ENCODE measurements at regions not wholly inside any gene's neighbourhood (a gene's known extent, or its start where the extent isn't known, plus 50 kb on each side); places are given as distances from the start of the nearest gene placed in this dataset.

DNA sequence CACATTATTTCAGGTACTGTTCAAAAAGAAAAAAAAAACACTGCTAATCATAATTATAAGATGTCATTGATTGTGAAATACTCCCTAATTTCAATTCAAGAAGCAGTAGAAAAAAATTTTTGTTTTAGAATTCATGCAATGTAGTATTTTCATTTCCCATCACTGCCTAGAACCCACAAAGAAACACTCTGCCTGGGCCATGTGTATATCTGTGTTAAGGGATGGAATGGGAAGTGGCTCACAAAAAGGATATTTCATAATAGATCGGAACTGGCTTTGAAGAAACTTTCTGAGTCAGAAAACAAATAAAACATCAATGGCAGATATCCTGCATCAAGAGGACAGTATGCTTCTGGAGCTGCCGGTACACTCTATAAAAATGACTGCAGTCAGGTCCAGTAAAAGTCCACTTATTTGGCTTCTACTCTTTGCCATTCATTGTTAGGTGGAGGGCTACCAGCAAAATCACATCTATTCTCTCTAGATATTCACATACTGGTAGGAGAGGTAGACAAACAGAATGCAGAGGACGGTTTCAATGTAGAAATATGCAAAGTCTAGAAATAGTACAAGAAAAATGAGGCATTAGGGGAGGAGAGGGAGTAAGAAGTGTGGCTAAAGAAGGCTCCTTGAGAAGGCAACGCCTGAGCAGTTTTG, 135.0 kb upstream of the TNFAIP3 start:
- DNase-seq (ENCODE audit: low spot score) (no peak), FAIRE-seq (no peak)

- FAIRE-seq: no peak
Observed at GRCh38 chr6:137733372-137733771, 133.7 kb upstream of the TNFAIP3 start.

DNA sequence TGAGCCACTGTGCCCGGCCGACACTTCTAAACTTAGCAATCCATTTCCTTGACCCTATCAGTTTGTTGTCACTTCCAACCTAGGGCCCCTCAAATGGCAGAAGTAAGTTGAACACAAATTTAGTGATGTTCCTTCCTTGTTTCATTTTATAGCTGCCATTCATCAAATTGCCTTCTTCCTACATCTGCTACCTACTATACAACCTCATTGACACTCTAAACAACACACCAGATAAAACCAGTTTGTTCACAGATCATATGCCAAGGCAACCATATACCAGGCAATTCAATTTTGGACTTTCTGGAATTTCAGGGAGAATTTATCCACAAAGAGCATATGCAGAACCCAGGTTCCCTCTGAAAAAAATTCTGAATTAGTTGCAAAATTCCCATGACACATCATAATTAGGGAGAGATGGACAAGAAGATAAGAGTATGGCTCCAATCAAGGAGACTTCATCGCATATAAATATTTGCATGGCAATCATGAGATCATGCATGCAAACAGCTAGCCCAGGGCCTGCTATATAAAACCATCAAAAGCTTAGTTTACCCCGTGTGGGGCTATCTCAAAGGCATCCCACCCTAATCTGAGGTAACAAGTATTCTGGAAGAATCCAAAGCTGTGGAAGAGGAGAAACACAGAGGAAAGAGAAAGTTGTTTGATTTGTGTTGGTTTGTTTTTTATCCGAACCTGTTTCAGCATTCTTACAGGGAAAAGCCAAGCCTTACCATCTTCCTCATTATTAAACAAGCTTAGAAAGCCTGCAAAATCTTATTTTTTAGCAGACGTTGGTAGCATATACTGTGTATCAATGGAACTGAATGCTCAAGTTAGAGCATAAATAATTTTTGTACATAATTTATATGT, 132.8 kb upstream of the TNFAIP3 start:
- no peak for DNase-seq (ENCODE audit: low spot score)

More at GRCh38 chr6:137733372-137733771, 133.7 kb upstream of the TNFAIP3 start:
- DNase-seq (ENCODE audit: low spot score): no peak

DNA sequence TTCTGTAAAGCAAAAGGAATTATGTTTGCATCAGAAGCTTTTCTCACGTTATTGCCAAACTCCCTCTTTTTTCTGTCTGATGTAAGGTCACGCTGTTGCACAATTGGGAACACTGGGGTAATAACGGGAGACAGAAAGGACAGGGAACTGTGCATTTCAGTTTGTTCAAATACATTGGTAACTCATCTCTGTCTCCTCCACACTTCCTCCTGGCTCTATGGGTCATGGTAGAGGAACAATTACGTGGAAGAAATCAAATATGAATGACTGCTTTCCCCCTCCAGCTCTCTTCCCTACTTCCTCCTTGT, 132.2 kb upstream of the TNFAIP3 start:
- DNase-seq (ENCODE audit: low spot score): no peak
- FAIRE-seq: no peak

More for the DNA sequence above, 132.8 kb upstream of the TNFAIP3 start:
- no peak for FAIRE-seq

DNA sequence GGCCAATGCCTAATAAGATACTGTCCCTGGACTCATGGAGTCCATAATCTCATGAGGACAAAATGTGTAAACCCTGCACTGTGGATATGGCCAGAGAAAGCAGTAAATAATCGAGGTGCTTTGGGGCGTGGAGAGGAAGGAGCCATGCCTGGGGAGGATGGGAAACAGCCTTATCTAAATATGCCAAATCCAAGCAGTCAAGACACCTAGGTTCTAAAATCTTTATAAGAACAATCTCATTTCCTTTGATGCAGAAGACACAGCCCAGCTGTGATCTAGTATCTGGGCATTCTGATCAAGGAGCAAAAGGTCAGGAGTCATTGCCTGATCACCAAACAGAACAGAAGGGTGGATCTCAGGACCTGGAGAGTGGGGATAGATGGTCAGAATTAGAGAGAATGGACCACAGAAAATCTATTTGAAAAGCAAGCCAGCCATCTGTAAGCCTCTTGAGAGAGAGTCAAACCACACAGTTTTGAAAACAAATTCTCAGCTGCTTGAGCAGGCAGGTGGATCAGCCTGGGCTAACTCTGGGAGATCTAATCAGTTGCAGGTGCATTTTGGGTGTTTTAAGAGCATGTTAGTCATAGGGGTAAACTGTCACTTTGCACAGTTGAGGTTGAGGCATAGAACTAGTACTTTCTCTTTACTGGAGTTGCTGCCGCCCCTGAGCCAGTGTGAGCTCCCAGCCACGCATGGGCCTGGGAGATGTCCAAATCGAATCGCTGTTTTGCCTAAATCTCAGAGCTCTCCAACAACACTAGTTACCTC, 130.8 kb upstream of the TNFAIP3 start:
- FAIRE-seq: no peak
- no peak for DNase-seq (ENCODE audit: low spot score)

GRCh38 chr6:137736911-137737310, 130.1 kb upstream of the TNFAIP3 start:
- no peak for FAIRE-seq
- no peak for DNase-seq (ENCODE audit: low spot score)

GRCh38 chr6:137737836-137738596, 129.0 kb upstream of the TNFAIP3 start:
- no peak for FAIRE-seq
- DNase-seq (ENCODE audit: low spot score): no peak

- no peak for FAIRE-seq
- no peak for DNase-seq (ENCODE audit: low spot score)
Observed at GRCh38 chr6:137738931-137739504, 128.0 kb upstream of the TNFAIP3 start.

DNA sequence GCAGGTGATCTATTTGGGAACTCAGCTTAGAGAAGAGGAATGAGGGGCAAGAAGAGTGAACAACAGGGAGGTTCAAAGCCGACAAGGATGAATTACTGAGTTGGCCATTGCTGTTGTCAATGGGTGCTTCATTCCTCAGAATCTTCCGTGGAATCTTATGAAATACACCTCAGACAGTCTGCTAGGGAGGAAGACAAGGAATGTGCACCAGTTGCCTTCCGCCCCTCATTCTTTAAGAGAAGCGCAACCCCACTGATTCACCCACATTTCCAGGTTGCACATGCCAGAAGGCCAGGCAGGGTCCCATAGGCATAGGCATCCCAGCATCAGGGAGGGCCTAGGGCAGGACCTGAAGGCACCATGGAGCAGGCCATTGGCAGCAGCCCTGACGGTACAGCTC, 127.5 kb upstream of the TNFAIP3 start:
- no peak for FAIRE-seq

DNA sequence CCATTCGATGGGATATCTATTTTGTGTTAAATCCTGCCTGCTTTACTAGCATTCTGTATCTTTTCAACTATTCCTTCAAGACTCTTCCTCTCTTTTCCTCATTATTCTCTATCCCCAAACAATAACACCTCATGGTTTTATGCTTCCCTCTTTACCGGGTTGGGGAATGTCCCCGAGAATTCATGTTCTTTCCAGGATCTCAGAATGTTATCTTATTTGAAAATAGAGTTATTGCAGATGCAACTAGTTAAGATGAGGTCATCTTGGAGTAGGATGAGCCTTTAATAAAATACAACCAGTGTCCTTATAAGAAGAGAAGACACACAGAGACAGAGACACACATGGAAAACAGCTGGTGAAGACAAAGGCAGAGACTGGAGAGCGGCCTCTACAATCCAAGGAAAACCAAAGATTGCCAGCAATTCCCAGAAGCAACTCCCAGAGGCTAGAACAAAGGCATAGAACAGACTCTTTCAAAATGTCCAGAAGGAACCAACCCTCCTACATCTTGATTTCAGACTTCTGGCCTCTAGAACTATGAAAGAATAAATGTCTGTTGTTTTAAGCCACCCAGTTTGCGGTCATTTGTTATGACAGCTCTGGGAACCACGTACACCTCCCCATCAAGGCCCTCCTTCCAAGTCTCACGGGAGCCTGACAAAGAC, 126.8 kb upstream of the TNFAIP3 start:
- DNase-seq (ENCODE audit: low spot score) (no peak), FAIRE-seq (no peak)

More for the DNA sequence above, 127.5 kb upstream of the TNFAIP3 start:
- no peak for DNase-seq (ENCODE audit: low spot score)

DNA sequence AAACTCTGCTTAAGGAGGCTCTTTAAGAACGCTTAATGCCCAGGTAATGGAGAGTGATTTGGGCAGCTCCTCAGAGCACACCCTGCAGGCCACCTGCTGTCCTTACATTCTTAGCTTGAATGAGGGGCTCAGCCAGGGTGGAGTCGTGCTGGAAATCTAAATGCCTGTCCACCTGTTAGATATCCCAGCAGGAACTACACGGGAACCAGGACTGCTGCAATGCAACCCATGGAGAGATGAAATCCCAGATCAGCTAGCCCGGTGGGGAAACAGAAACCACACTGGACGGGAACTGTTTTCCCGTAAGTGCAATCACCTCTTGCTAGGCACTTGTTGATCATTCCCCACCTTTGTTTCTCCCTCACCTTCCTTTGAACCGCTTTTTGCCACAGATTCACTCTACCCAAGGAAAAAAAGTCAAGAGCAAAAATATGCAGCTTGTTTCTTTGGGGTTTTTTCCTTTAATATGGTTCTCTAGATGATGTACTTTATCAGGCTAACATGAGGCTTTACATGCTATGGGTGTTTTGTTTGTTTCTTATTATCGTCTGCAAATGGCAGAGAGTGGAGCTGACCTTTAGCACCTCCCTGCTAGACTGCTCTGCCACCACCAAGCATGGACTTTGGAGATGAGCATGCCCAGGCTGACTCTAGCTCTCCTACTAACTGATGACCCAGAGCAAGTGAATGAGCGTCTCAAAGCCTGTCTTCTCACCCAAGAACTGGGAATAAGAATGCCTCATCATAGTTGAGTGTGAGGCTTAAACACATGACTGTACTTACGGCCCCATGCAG, 125.9 kb upstream of the TNFAIP3 start:
- DNase-seq (ENCODE audit: low spot score): no peak

GRCh38 chr6:137743493-137743892, 123.6 kb upstream of the TNFAIP3 start:
- FAIRE-seq: no peak
- DNase-seq (ENCODE audit: low spot score): no peak

More for the DNA sequence above, 125.9 kb upstream of the TNFAIP3 start:
- no peak for FAIRE-seq

DNA sequence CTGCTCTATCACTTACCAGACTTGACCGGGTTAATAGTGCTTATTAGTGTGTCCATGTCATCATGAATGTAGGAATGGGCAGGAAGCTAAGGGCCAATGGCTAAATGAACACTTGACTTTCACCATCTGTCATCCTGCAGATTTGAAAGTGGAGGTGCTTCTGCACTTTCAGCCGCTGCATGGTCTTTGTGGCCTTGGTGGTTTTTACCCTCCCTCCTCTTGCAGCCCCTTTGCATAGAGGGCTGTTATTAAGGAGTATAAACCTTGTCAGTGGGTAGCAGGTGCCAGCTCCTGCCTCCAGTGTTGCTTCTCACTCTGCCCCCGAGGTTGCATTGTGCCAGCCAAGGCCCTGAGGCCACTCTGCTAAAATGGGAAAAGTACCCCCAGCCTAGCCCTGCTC, 122.2 kb upstream of the TNFAIP3 start:
- no peak for FAIRE-seq
- no peak for DNase-seq (ENCODE audit: low spot score)

DNA sequence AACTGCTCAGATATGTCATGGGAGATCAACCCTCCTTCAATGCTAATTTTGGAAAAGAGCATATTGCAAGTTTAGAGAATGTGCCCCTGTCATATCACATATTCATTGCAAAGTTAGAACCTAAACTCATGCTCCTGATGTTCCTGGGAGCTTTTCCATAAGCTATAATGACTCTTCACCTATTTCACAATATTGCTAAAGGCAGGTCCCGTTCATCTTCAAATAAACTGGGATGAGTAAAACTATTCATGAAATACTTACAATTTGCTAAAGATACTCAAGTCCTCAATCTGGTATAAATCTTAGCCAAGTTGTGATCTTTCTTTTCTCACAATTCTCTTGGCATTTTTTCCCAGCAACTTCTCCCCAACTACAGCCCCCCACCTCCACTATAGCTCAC, 121.7 kb upstream of the TNFAIP3 start:
- no peak for DNase-seq (ENCODE audit: low spot score)
- no peak for FAIRE-seq

GRCh38 chr6:137746264-137746663, 120.8 kb upstream of the TNFAIP3 start:
- no peak for FAIRE-seq
- DNase-seq (ENCODE audit: low spot score): no peak

GRCh38 chr6:137749696-137750211, 117.3 kb upstream of the TNFAIP3 start:
- FAIRE-seq: no peak
- DNase-seq (ENCODE audit: low spot score): no peak

- no peak for DNase-seq (ENCODE audit: low spot score)
- no peak for FAIRE-seq
Observed at GRCh38 chr6:137750297-137750696, 116.8 kb upstream of the TNFAIP3 start.

GRCh38 chr6:137751768-137752560, 115.1 kb upstream of the TNFAIP3 start:
- FAIRE-seq: no peak
- DNase-seq (ENCODE audit: low spot score): no peak

DNA sequence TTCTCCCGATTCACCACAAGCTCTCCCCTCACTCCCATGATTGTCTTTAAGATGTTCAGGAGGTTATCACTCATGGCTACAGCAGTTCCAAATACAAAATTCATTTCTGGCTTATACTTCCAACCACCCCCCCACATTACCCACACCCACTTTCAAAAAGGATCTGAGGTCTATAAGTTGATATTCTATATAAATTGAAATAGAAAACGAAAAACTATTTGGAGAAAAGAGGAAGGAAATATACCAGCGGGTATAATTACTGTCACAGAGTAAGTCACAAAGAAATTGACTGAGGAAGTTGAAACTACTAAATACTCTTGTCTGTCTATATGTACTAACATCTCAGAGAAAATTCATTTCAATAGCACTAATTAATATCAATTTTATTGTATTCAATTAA, 112.7 kb upstream of the TNFAIP3 start:
- no peak for DNase-seq (ENCODE audit: low spot score)
- FAIRE-seq: no peak

Data from urothelium cell line (cell line).